Body of pancreas (tissue), 4 donors: ENCODE measurements at regions not wholly inside any gene's neighbourhood (a gene's known extent, or its start where the extent isn't known, plus 50 kb on each side); places are given as distances from the start of the nearest gene placed in this dataset.

Experiments
- ATAC-seq: fragments of 150-250 bp; one replicate; pipeline ENCODE4 v1.9.1; 2016
- DNase-seq, 4 donors: peaks; one replicate each; pipeline ENCODE4 v3.0.0-alpha.2; 2019
- H3K27ac ChIP-seq, 4 donors: fragments of 200-600 bp; sonication (generic); 1 replicate in 3 of 4; 2 replicates in 1 of 4; pipeline versions ENCODE4 v1.5.1 to v1.6.1; 2016 to 2019; ENCODE audit warnings: mild to moderate bottlenecking in 1 of 4, mixed read lengths in 1 of 4, moderate library complexity in 1 of 4
- H3K27me3 ChIP-seq, 2 donors: fragments of 200-600 bp; sonication (generic); one replicate each; pipeline ENCODE4 v1.6.0; 2016; ENCODE audit warnings: mild to moderate bottlenecking in 1 of 2
- H3K36me3 ChIP-seq, 2 donors: fragments of 200-600 bp; sonication (generic); replicated peaks in 1 of 2; 2 replicates each; pipeline ENCODE4 v1.5.1; 2016; ENCODE audit warnings: low read depth in 2 of 2; ENCODE audit not compliant: insufficient read depth in 1 of 2
- H3K4me1 ChIP-seq: fragments of 200-600 bp; sonication (generic); one replicate; pipeline ENCODE4 v1.6.0; 2016
- H3K4me3 ChIP-seq, 2 donors: fragments of 200-600 bp; sonication (generic); 1 replicate in 1 of 2; 2 replicates in 1 of 2; pipeline ENCODE4 v1.5.1; 2016 to 2019
- H3K9me3 ChIP-seq, 3 donors: fragments of 200-600 bp; sonication (generic); 1 replicate in 2 of 3; 2 replicates in 1 of 3; pipeline ENCODE4 v1.5.1; 2016
- CTCF ChIP-seq, 7 experiments: fragments of 450-650 bp in 4 of 7; fragments of 200-600 bp in 3 of 7; sonication (generic) in 3 of 7; IDR thresholded peaks; one replicate each; pipeline ENCODE4 v1.5.1; 2016 to 2019; ENCODE audit warnings: antibody characterized with exemption in 7 of 7
- POLR2A ChIP-seq, 3 donors: fragments of 450-650 bp; IDR thresholded peaks; one replicate each; pipeline ENCODE4 v1.6.1; 2016; ENCODE audit warnings: antibody characterized with exemption in 3 of 3, mild to moderate bottlenecking in 2 of 3
- WGBS, 2 donors: methylation state at CpG; one replicate each; pipeline ENCODE4 v1.1.5; 2017; 5-methylcytosine and 5-hydroxymethylcytosine counted together
- intact Hi-C: fragments of 100-400 bp; cut with DNase I; formaldehyde crosslinking; loops from one replicate; pipeline ENCODE4 v1.15.1; 2023

GRCh38 chr15:36330598-36330997 is 248.8 kb upstream of the CDIN1 start:
- no peak overlapping the region for H3K4me3 ChIP-seq
- 70 to 74% methylated on average over 3 of the region's 3 CpGs for WGBS, 2 donors
- no peak for ATAC-seq
- no peak for DNase-seq
- TF ChIP-seq POLR2A (IDR thresholded peaks at IDR 0.05) (no peak), CTCF (IDR thresholded peaks at IDR 0.05) (no peak)
- H3K27me3 ChIP-seq = no peaks in the 10 kb centered on the region
- intact Hi-C loops = no loop called here
- H3K9me3 ChIP-seq = no peaks in the 10 kb centered on the region
- H3K4me1 ChIP-seq = no peaks in the 10 kb centered on the region
- no peaks in the 10 kb centered on the region for H3K36me3 ChIP-seq
- no peak overlapping the region for H3K27ac ChIP-seq

- Histone ChIP-seq H3K4me3 (no peak overlapping the region), H3K27me3 (no peaks in the 10 kb centered on the region), H3K4me1 (no peaks in the 10 kb centered on the region), H3K27ac (no peak overlapping the region), H3K36me3 (no peaks in the 10 kb centered on the region), H3K9me3 (no peaks in the 10 kb centered on the region)
- no peak for TF ChIP-seq POLR2A (IDR thresholded peaks at IDR 0.05)
- TF ChIP-seq CTCF (IDR thresholded peaks at IDR 0.05) = no peak
- intact Hi-C loops = no loop called here
- no peak for ATAC-seq
- WGBS, 2 donors = 74 to 75% methylated on average over 6 of the region's 6 CpGs
- DNase-seq = no peak
These were observed 247.7 kb upstream of the CDIN1 start for GRCh38 chr15:36331531-36332275.

DNA sequence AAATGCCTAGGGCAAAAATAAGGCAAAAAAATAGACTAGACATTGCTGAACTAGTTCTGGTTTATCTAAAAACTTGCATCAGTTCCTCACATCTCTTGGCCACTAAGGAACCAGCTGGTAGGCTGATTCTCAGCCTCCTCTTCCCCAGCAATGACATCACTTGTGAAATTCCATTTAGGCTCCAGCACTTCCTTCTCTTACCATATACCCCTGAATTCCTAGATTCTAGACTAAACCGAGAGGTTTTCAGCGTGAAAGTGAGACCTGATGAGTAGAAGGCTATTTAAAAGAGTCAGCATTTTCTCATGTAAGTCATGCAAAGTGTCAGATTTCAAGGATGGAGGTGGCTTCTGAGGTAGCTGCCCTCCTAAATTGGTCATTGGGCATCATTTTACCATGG is 247.1 kb upstream of the CDIN1 start:
- Histone ChIP-seq H3K27me3 (no peaks in the 10 kb centered on the region), H3K4me3 (no peak overlapping the region), H3K36me3 (no peaks in the 10 kb centered on the region), H3K4me1 (no peaks in the 10 kb centered on the region), H3K9me3 (no peaks in the 10 kb centered on the region), H3K27ac (no peak overlapping the region)
- TF ChIP-seq CTCF (IDR thresholded peaks at IDR 0.05) (no peak), POLR2A (IDR thresholded peaks at IDR 0.05) (no peak)
- intact Hi-C loops = no loop called here
- 81 to 89% methylated on average over 2 of the region's 2 CpGs for WGBS, 2 donors
- DNase-seq = no peak
- ATAC-seq = no peak

- no peaks in the 10 kb centered on the region for H3K36me3 ChIP-seq
- ATAC-seq (no peak), DNase-seq (no peak)
- H3K9me3 ChIP-seq = no peaks in the 10 kb centered on the region
- H3K4me1 ChIP-seq = no peaks in the 10 kb centered on the region
- intact Hi-C loops = no loop called here
- no peaks in the 10 kb centered on the region for H3K27me3 ChIP-seq
- no peak for TF ChIP-seq POLR2A (IDR thresholded peaks at IDR 0.05)
- TF ChIP-seq CTCF (IDR thresholded peaks at IDR 0.05) = no peak
- no peak overlapping the region for H3K27ac ChIP-seq
- no peak overlapping the region for H3K4me3 ChIP-seq
- 93 to 100% methylated on average over 2 of the region's 2 CpGs for WGBS, 2 donors
These were observed 246.5 kb upstream of the CDIN1 start for GRCh38 chr15:36332896-36333295.

DNA sequence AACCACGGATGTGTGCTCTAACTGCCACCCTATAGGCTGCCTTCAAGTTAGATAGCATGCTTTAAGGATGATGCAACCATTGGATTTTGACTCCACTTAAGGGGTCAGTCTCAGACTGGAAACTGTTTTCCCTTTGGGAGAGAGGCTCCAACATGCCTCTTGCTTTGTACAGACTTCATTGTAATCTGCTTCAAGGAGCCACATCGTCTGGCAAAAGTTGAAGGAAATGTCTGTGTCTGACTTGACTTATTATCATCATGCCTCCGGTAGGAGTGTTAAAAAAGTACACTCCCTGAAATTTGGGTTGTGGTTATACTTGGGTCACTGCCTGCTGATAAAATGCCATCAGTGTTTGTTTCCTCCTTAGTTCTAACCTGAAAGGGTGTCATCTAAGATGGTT is 245.4 kb upstream of the CDIN1 start:
- no peaks in the 10 kb centered on the region for H3K27me3 ChIP-seq
- no peaks in the 10 kb centered on the region for H3K4me1 ChIP-seq
- TF ChIP-seq POLR2A (IDR thresholded peaks at IDR 0.05) = no peak
- TF ChIP-seq CTCF (IDR thresholded peaks at IDR 0.05) = no peak
- H3K36me3 ChIP-seq = no peaks in the 10 kb centered on the region
- H3K9me3 ChIP-seq = no peaks in the 10 kb centered on the region
- DNase-seq (no peak), ATAC-seq (no peak)
- no peak overlapping the region for H3K27ac ChIP-seq
- whole genome bisulfite sequencing, 2 donors = 32 to 35% methylated on average over 3 of the region's 3 CpGs
- no peak overlapping the region for H3K4me3 ChIP-seq
- intact Hi-C loops = no loop called here
